ENCODE measurements at regions not wholly inside any gene's neighbourhood (a gene's known extent, or its start where the extent isn't known, plus 50 kb on each side); places are given as distances from the start of the nearest gene placed in this dataset.

- TF ChIP-seq, protein P1, sequence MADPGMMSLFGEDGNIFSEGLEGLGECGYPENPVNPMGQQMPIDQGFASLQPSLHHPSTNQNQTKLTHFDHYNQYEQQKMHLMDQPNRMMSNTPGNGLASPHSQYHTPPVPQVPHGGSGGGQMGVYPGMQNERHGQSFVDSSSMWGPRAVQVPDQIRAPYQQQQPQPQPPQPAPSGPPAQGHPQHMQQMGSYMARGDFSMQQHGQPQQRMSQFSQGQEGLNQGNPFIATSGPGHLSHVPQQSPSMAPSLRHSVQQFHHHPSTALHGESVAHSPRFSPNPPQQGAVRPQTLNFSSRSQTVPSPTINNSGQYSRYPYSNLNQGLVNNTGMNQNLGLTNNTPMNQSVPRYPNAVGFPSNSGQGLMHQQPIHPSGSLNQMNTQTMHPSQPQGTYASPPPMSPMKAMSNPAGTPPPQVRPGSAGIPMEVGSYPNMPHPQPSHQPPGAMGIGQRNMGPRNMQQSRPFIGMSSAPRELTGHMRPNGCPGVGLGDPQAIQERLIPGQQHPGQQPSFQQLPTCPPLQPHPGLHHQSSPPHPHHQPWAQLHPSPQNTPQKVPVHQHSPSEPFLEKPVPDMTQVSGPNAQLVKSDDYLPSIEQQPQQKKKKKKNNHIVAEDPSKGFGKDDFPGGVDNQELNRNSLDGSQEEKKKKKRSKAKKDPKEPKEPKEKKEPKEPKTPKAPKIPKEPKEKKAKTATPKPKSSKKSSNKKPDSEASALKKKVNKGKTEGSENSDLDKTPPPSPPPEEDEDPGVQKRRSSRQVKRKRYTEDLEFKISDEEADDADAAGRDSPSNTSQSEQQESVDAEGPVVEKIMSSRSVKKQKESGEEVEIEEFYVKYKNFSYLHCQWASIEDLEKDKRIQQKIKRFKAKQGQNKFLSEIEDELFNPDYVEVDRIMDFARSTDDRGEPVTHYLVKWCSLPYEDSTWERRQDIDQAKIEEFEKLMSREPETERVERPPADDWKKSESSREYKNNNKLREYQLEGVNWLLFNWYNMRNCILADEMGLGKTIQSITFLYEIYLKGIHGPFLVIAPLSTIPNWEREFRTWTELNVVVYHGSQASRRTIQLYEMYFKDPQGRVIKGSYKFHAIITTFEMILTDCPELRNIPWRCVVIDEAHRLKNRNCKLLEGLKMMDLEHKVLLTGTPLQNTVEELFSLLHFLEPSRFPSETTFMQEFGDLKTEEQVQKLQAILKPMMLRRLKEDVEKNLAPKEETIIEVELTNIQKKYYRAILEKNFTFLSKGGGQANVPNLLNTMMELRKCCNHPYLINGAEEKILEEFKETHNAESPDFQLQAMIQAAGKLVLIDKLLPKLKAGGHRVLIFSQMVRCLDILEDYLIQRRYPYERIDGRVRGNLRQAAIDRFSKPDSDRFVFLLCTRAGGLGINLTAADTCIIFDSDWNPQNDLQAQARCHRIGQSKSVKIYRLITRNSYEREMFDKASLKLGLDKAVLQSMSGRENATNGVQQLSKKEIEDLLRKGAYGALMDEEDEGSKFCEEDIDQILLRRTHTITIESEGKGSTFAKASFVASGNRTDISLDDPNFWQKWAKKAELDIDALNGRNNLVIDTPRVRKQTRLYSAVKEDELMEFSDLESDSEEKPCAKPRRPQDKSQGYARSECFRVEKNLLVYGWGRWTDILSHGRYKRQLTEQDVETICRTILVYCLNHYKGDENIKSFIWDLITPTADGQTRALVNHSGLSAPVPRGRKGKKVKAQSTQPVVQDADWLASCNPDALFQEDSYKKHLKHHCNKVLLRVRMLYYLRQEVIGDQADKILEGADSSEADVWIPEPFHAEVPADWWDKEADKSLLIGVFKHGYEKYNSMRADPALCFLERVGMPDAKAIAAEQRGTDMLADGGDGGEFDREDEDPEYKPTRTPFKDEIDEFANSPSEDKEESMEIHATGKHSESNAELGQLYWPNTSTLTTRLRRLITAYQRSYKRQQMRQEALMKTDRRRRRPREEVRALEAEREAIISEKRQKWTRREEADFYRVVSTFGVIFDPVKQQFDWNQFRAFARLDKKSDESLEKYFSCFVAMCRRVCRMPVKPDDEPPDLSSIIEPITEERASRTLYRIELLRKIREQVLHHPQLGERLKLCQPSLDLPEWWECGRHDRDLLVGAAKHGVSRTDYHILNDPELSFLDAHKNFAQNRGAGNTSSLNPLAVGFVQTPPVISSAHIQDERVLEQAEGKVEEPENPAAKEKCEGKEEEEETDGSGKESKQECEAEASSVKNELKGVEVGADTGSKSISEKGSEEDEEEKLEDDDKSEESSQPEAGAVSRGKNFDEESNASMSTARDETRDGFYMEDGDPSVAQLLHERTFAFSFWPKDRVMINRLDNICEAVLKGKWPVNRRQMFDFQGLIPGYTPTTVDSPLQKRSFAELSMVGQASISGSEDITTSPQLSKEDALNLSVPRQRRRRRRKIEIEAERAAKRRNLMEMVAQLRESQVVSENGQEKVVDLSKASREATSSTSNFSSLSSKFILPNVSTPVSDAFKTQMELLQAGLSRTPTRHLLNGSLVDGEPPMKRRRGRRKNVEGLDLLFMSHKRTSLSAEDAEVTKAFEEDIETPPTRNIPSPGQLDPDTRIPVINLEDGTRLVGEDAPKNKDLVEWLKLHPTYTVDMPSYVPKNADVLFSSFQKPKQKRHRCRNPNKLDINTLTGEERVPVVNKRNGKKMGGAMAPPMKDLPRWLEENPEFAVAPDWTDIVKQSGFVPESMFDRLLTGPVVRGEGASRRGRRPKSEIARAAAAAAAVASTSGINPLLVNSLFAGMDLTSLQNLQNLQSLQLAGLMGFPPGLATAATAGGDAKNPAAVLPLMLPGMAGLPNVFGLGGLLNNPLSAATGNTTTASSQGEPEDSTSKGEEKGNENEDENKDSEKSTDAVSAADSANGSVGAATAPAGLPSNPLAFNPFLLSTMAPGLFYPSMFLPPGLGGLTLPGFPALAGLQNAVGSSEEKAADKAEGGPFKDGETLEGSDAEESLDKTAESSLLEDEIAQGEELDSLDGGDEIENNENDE (IDR thresholded peaks at IDR 0.05; ENCODE audit: insufficient replicate concordance, low read length), result no peak
- no peak for TF ChIP-seq EP300 (IDR thresholded peaks at IDR 0.05; ENCODE audit: borderline replicate concordance in 1 of 2, low read depth in 2 of 2, low read length in 2 of 2)
- TF ChIP-seq ZNF274 (IDR thresholded peaks at IDR 0.05; ENCODE audit: borderline replicate concordance, extremely low read depth, low read length), result no peak
- TF ChIP-seq POU5F1 (IDR thresholded peaks at IDR 0.05; ENCODE audit: low read depth, low read length), result no peak
- no peak for TF ChIP-seq SRF (IDR thresholded peaks at IDR 0.05; ENCODE audit: low read depth, low read length)
- TF ChIP-seq JUND (IDR thresholded peaks at IDR 0.05; ENCODE audit: low read length), result no peak
- TF ChIP-seq BCL11A (IDR thresholded peaks at IDR 0.05; ENCODE audit: low read depth in 2 of 2, low read length in 2 of 2), result no peak
- TF ChIP-seq SIN3A (conservative IDR thresholded peaks at IDR 0.05 in 1 of 2, IDR thresholded peaks at IDR 0.05 in 1 of 2; ENCODE audit: low read depth in 1 of 2, low read length in 2 of 2), result no peak
- TF ChIP-seq KDM4A (IDR thresholded peaks at IDR 0.05; ENCODE audit: low read depth, low read length, severe bottlenecking), result no peak
- no peak for TF ChIP-seq FOSL1 (IDR thresholded peaks at IDR 0.05; ENCODE audit: insufficient read depth, low read depth, low read length)
- TF ChIP-seq CHD2 (IDR thresholded peaks at IDR 0.05; ENCODE audit: low read length), result no peak
- no peak for TF ChIP-seq EZH2 (IDR thresholded peaks at IDR 0.05; ENCODE audit: low read depth, low read length, severe bottlenecking)
Observed at GRCh38 chr2:223439786-223440185, 162.4 kb downstream of the SCG2 start (continued).

All from H1 (cell line).